H1 (cell line): ENCODE measurements at regions not wholly inside any gene's neighbourhood (a gene's known extent, or its start where the extent isn't known, plus 50 kb on each side); places are given as distances from the start of the nearest gene placed in this dataset.

ENCODE experiments used
- CTCF ChIA-PET: fragments of 300-600 bp; sonication (Branson Sonifier 250); formaldehyde crosslinking; loops from one replicate; lab custom pipeline; 2021; ENCODE audit not compliant: partially characterized antibody; lab: Charles Lee
- POLR2A ChIA-PET: fragments of 300-600 bp; sonication (Branson Sonifier 250); formaldehyde crosslinking; loops from one replicate; lab custom pipeline; 2021; ENCODE audit warnings: inconsistent platforms; ENCODE audit not compliant: partially characterized antibody; lab: Charles Lee
- DNase-seq, 2 experiments: peaks; one replicate each; pipeline versions ENCODE4 v3.0.0 to v3.0.0-alpha.2; 2010 to 2022; ENCODE audit warnings: low spot score in 2 of 2, low read depth in 1 of 2, mixed read lengths in 1 of 2
- FAIRE-seq: peaks from 2 replicates; lab custom pipeline; 2011; peaks lifted over from hg19 to GRCh38; lab: Jason Lieb, UNC
- H2AFZ ChIP-seq: 2 replicates; pipeline ENCODE4 v1.8.1; 2012; ENCODE audit warnings: low read length, inconsistent platforms
- H2AK5ac ChIP-seq: 2 replicates; pipeline ENCODE4 v1.6.1; 2013; ENCODE audit warnings: low read depth, low read length
- H2BK120ac ChIP-seq: replicated peaks from 2 replicates; pipeline ENCODE3; 2013; ENCODE audit warnings: low read depth, low read length, inconsistent platforms
- H2BK12ac ChIP-seq: 2 replicates; pipeline ENCODE4 v1.6.1; 2013; ENCODE audit warnings: low read depth, low read length
- H2BK15ac ChIP-seq: 2 replicates; pipeline ENCODE4 v1.6.1; 2013; ENCODE audit warnings: low read length
- H2BK20ac ChIP-seq: 2 replicates; pipeline ENCODE4 v1.6.1; 2013; ENCODE audit warnings: low read length
- H2BK5ac ChIP-seq: 2 replicates; pipeline ENCODE4 v1.6.1; 2013; ENCODE audit warnings: low read depth, low read length
- H3K14ac ChIP-seq: 2 replicates; pipeline ENCODE4 v1.6.1; 2013; ENCODE audit warnings: inconsistent platforms; ENCODE audit not compliant: insufficient read length
- H3K18ac ChIP-seq: 2 replicates; pipeline ENCODE4 v1.6.1; 2013; ENCODE audit warnings: low read length; ENCODE audit errors: extremely low read depth
- H3K23ac ChIP-seq: 2 replicates; pipeline ENCODE4 v1.6.1; 2013; ENCODE audit warnings: inconsistent platforms; ENCODE audit not compliant: insufficient read length
- H3K23me2 ChIP-seq: 2 replicates; pipeline ENCODE4 v1.6.1; 2013; ENCODE audit warnings: low read depth, low read length
- H3K27ac ChIP-seq: 2 replicates; pipeline ENCODE4 v1.6.1; 2011; ENCODE audit warnings: low read depth, low read length, inconsistent platforms
- H3K27me3 ChIP-seq, 4 experiments: replicated peaks in 1 of 4; 1 replicate in 1 of 4; 2 replicates in 3 of 4; pipeline versions ENCODE4 v1.6.1 to v1.8.1; 2011 to 2013; ENCODE audit warnings: low read length in 3 of 4, mild to moderate bottlenecking in 3 of 4, inconsistent platforms in 2 of 4, mixed read lengths in 2 of 4, moderate library complexity in 1 of 4; ENCODE audit not compliant: control insufficient read depth in 3 of 4, insufficient read depth in 3 of 4; ENCODE audit errors: extremely low read depth in 1 of 4
- H3K36me3 ChIP-seq, 4 experiments: 2 replicates each; pipeline versions ENCODE4 v1.6.1 to v1.8.1; 2011 to 2013; ENCODE audit warnings: mild to moderate bottlenecking in 4 of 4, low read length in 3 of 4, moderate library complexity in 2 of 4, control low read depth in 1 of 4, inconsistent platforms in 1 of 4; ENCODE audit not compliant: insufficient read depth in 4 of 4, control insufficient read depth in 2 of 4
- H3K4ac ChIP-seq: replicated peaks from 2 replicates; pipeline ENCODE3; 2013; ENCODE audit warnings: low read length, low read depth, mixed read lengths, inconsistent platforms; ENCODE audit not compliant: insufficient read length
- H3K4me1 ChIP-seq, 4 experiments: replicated peaks in 1 of 4; 1 replicate in 1 of 4; 2 replicates in 3 of 4; pipeline versions ENCODE4 v1.6.1 to v1.8.1; 2011 to 2013; ENCODE audit warnings: low read length in 3 of 4, inconsistent platforms in 2 of 4, mixed read lengths in 1 of 4; ENCODE audit not compliant: insufficient read depth in 4 of 4, control insufficient read depth in 3 of 4
- H3K4me2 ChIP-seq, 2 experiments: 2 replicates each; pipeline versions ENCODE4 v1.6.1 to v1.8.1; 2011 to 2013; ENCODE audit warnings: low read depth in 2 of 2, low read length in 2 of 2, control low read depth in 1 of 2, inconsistent platforms in 1 of 2, mild to moderate bottlenecking in 1 of 2; ENCODE audit not compliant: insufficient read depth in 1 of 2
- H3K4me3 ChIP-seq, 4 experiments: fragments of 200-600, 300-600 bp in 1 of 4; sonication (generic), shearing (Covaris generic), sonication (Bioruptor Twin) in 1 of 4; 2 replicates each; pipeline versions ENCODE4 v1.5.1 to v1.8.1; 2011 to 2016; ENCODE audit warnings: low read length in 4 of 4, low read depth in 3 of 4, control low read depth in 2 of 4, inconsistent platforms in 2 of 4, mild to moderate bottlenecking in 2 of 4, mixed read lengths in 1 of 4, moderate library complexity in 1 of 4; ENCODE audit not compliant: insufficient read depth in 2 of 4; ENCODE audit errors: extremely low read depth in 1 of 4
- H3K56ac ChIP-seq: replicated peaks from 2 replicates; pipeline ENCODE3; 2013; ENCODE audit warnings: low read depth, mild to moderate bottlenecking, mixed read lengths, low read length, inconsistent platforms; ENCODE audit not compliant: insufficient read length
- H3K79me1 ChIP-seq: 2 replicates; pipeline ENCODE4 v1.6.1; 2013; ENCODE audit warnings: low read depth, low read length, control low read depth
- H3K79me2 ChIP-seq, 2 experiments: 2 replicates each; pipeline versions ENCODE4 v1.6.1 to v1.8.1; 2012 to 2013; ENCODE audit warnings: low read length in 2 of 2, mild to moderate bottlenecking in 2 of 2, inconsistent platforms in 1 of 2; ENCODE audit not compliant: insufficient read depth in 2 of 2, control insufficient read depth in 1 of 2
- H3K9ac ChIP-seq, 4 experiments: replicated peaks in 1 of 4; 1 replicate in 1 of 4; 2 replicates in 3 of 4; pipeline versions ENCODE4 v1.6.1 to v1.8.1; 2011 to 2013; ENCODE audit warnings: low read depth in 3 of 4, low read length in 3 of 4, control low read depth in 2 of 4, mild to moderate bottlenecking in 2 of 4, moderate library complexity in 2 of 4, inconsistent platforms in 1 of 4; ENCODE audit errors: extremely low read depth in 1 of 4
- H3K9me3 ChIP-seq, 2 experiments: 2 replicates each; pipeline versions ENCODE4 v1.6.1 to v1.8.1; 2012 to 2013; ENCODE audit warnings: mild to moderate bottlenecking in 2 of 2, moderate library complexity in 2 of 2, control low read depth in 1 of 2, inconsistent platforms in 1 of 2, low read depth in 1 of 2, low read length in 1 of 2, mixed read lengths in 1 of 2; ENCODE audit not compliant: insufficient read depth in 2 of 2
- H4K20me1 ChIP-seq, 2 experiments: replicated peaks in 1 of 2; 2 replicates each; pipeline versions ENCODE3 to v1.8.1; 2011 to 2013; ENCODE audit warnings: inconsistent platforms in 2 of 2, low read length in 2 of 2, mild to moderate bottlenecking in 1 of 2; ENCODE audit not compliant: insufficient read depth in 2 of 2, control insufficient read depth in 1 of 2
- H4K5ac ChIP-seq: 2 replicates; pipeline ENCODE4 v1.6.1; 2013; ENCODE audit warnings: low read length, low read depth, mixed read lengths, inconsistent platforms; ENCODE audit not compliant: insufficient read length
- H4K8ac ChIP-seq: 2 replicates; pipeline ENCODE4 v1.8.0; 2013; ENCODE audit warnings: mild to moderate bottlenecking, moderate library complexity, low read length, inconsistent platforms; ENCODE audit not compliant: insufficient read depth; ENCODE audit errors: extremely low read depth
- H4K91ac ChIP-seq: replicated peaks from 2 replicates; pipeline ENCODE3; 2013; ENCODE audit warnings: low read length, mixed read lengths, inconsistent platforms; ENCODE audit not compliant: insufficient read length
- ASH2L ChIP-seq: fragments of 200-600, 300-600 bp; sonication (generic); IDR thresholded peaks from one replicate; pipeline ENCODE4 v1.7.1; 2017; ENCODE audit warnings: low read length
- CTCF ChIP-seq, 3 experiments: IDR thresholded peaks; 1 replicate in 2 of 3; 2 replicates in 1 of 3; pipeline versions ENCODE4 v1.5.1 to v1.6.1; 2011; ENCODE audit warnings: low read length in 3 of 3, mild to moderate bottlenecking in 3 of 3, inconsistent platforms in 2 of 3, low read depth in 1 of 3, moderate library complexity in 1 of 3; ENCODE audit not compliant: insufficient read depth in 1 of 3; ENCODE audit errors: control extremely low read depth in 1 of 3
- RAD21 ChIP-seq, 2 experiments: IDR thresholded peaks in 1 of 2; conservative IDR thresholded peaks in 1 of 2; 2 replicates each; pipeline ENCODE4 v1.6.1; 2011; ENCODE audit warnings: low read depth in 2 of 2, low read length in 2 of 2, improper control_type of control experiment in 1 of 2, inconsistent platforms in 1 of 2, mild to moderate bottlenecking in 1 of 2, moderate library complexity in 1 of 2
- SIRT6 ChIP-seq: IDR thresholded peaks from one replicate; pipeline ENCODE4 v1.7.1; 2012; ENCODE audit warnings: low read length, inconsistent platforms
- WGBS, 2 experiments: shearing (Covaris generic) in 1 of 2; methylation state at CpG; one replicate each; pipeline versions ENCODE4 v1.1.6 to v1.1.7; 2013 to 2015; ENCODE audit warnings: low lambda C conversion rate in 2 of 2, mixed read lengths in 2 of 2, inconsistent platforms in 1 of 2, low coverage in 1 of 2, missing lambda C conversion rate in 1 of 2; ENCODE audit not compliant: insufficient replicate concordance in 2 of 2, insufficient coverage in 1 of 2, insufficient read length in 1 of 2; ENCODE audit errors: extremely low coverage in 1 of 2, missing lambda C conversion rate in 1 of 2; 5-methylcytosine and 5-hydroxymethylcytosine counted together

- Histone ChIP-seq H2BK20ac (no peak overlapping the region), H4K91ac (no peak overlapping the region), H3K23me2 (no peaks in the 10 kb centered on the region; the same call in 1 of the 2 replicates), H2BK120ac (no peak overlapping the region), H3K56ac (no peak overlapping the region), H3K4me2 (no peak overlapping the region), H4K8ac (no peak overlapping the region), H3K23ac (no peak overlapping the region), H3K14ac (no peak overlapping the region), H4K5ac (no peak overlapping the region), H3K9me3 (no peaks in the 10 kb centered on the region), H3K36me3 (no peaks in the 10 kb centered on the region), H3K27me3 (0 out of 7 replicates have a peak, but pooled peaks cover 0 to 2% (median 0%) of the 10 kb centered on the region in 4 experiments), H3K4me3 (no peak overlapping the region), H2BK12ac (no peak overlapping the region), H2BK15ac (no peak overlapping the region), H3K27ac (no peak overlapping the region), H3K4me1 (no peaks in the 10 kb centered on the region), H3K18ac (no peak overlapping the region), H3K79me1 (no peaks in the 10 kb centered on the region), H2AK5ac (no peak overlapping the region), H3K9ac (no peak overlapping the region), H2BK5ac (no peak overlapping the region), H3K4ac (no peak overlapping the region), H4K20me1 (no peaks in the 10 kb centered on the region), H3K79me2 (no peaks in the 10 kb centered on the region), H2AFZ (no peak overlapping the region)
- DNase-seq: no peak
- no peak for FAIRE-seq
- CTCF ChIA-PET: interaction anchor here (0.7 to 14.3 kb wide), 13 partner anchors 9 to 209 kb away, joined by 3 to 145 read pairs (median 3); no protein-coding TSS in a partner anchor
- TF ChIP-seq ASH2L (no peak), SIRT6 (no peak), CTCF (IDR thresholded peaks at IDR 0.05; ENCODE audit: control extremely low read depth in 1 of 3, insufficient read depth in 1 of 3, low read depth in 1 of 3, low read length in 3 of 3) (peak; percentile 24 to 40 (median 25); a peak in 3 of 4 replicates), RAD21 (IDR thresholded peaks at IDR 0.05 in 1 of 2, conservative IDR thresholded peaks at IDR 0.05 in 1 of 2; ENCODE audit: low read depth in 2 of 2, low read length in 2 of 2) (peak in 1 of 2 experiments; percentile 38; a peak in 1 of 4 replicates)
- POLR2A ChIA-PET: interaction anchor here (0.6 kb wide), 1 partner anchor 211 kb away, joined by 3 read pairs; no protein-coding TSS in a partner anchor
- WGBS, 2 experiments: 86% methylated on average over 5 of the region's 5 CpGs; no CpG with 5 or more reads in 1 of the 2 experiments
Measured at GRCh38 chr16:55048745-55049144, 118.1 kb downstream of the IRX5 start.
